ENCODE measurements at regions not wholly inside any gene's neighbourhood (a gene's known extent, or its start where the extent isn't known, plus 50 kb on each side); places are given as distances from the start of the nearest gene placed in this dataset.

DNA sequence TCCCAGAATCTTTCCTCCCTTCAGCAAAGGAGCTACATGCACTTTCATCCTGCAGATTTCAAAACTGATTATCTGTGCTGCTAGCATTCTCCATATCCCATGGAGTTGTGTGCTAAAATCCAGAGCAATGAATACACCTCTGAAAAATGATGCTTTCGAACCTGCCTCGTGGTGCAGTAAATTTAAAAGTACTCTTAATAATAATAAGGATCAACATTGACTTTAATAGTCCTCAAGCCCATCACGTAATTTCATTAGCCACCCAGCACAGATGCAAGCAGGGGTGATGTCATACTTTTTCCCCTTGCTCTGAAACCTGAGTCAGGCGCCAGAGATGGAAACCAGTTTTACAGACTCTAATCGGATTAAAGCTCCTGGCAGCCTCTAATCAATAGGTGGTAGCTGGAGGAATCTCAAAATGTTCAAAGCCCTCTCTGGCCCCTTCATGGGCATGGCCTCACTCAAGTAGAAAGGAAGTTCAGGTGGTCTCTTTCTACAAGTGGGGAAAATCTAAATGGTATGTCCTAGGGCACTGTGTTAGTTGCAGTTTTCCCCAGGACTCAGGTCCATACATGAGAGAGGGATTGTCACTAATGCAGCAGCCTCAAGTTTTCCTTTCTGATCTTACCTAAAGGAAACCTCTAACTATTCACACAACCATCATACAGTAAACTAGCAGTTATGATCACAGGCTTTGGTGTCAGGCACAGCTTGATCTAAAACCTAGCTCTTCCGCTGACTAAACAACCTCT is 221.6 kb upstream of the SLC30A5 start:
- Histone ChIP-seq H3K4me2 (ENCODE audit: low read length) (no peak overlapping the region), H3K27ac (ENCODE audit: low read depth, low read length, poor library complexity, severe bottlenecking) (no peak overlapping the region), H2AFZ (ENCODE audit: low read length) (no peak overlapping the region), H3K79me2 (ENCODE audit: insufficient read depth, low read depth, low read length) (no peaks in the 10 kb centered on the region), H3K4me1 (ENCODE audit: insufficient read depth, low read length, poor library complexity, severe bottlenecking) (no peaks in the 10 kb centered on the region), H3K9me3 (ENCODE audit: low read length) (no peaks in the 10 kb centered on the region), H3K4me3 (ENCODE audit: low read depth, low read length, poor library complexity, severe bottlenecking) (no peak overlapping the region), H4K20me1 (ENCODE audit: insufficient read depth, low read length) (no peaks in the 10 kb centered on the region), H3K36me3 (ENCODE audit: insufficient read depth, low read length) (no peaks in the 10 kb centered on the region), H3K9me2 (ENCODE audit: insufficient read depth, low read length) (no peaks in the 10 kb centered on the region)
- no TSS peak for BruUV-seq (replicated peaks)
- ChIA-PET CTCF (ENCODE audit: unreplicated experiment) (interaction anchor here (0.5 kb wide), 1 partner anchor 386 kb away, joined by 3 read pairs; no protein-coding TSS in a partner anchor), POLR2A (no interaction called here)
- TF ChIP-seq, protein P1, sequence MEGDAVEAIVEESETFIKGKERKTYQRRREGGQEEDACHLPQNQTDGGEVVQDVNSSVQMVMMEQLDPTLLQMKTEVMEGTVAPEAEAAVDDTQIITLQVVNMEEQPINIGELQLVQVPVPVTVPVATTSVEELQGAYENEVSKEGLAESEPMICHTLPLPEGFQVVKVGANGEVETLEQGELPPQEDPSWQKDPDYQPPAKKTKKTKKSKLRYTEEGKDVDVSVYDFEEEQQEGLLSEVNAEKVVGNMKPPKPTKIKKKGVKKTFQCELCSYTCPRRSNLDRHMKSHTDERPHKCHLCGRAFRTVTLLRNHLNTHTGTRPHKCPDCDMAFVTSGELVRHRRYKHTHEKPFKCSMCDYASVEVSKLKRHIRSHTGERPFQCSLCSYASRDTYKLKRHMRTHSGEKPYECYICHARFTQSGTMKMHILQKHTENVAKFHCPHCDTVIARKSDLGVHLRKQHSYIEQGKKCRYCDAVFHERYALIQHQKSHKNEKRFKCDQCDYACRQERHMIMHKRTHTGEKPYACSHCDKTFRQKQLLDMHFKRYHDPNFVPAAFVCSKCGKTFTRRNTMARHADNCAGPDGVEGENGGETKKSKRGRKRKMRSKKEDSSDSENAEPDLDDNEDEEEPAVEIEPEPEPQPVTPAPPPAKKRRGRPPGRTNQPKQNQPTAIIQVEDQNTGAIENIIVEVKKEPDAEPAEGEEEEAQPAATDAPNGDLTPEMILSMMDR (conservative IDR thresholded peaks at IDR 0.05; ENCODE audit: low read length) = no peak
- no peak for TF ChIP-seq EZH2phosphoT487 (IDR thresholded peaks at IDR 0.05; ENCODE audit: borderline replicate concordance, low read depth, low read length)
- intact Hi-C loops (cut with micrococcal nuclease; ENCODE audit: unreplicated experiment) = no loop called here
- DNase-seq (ENCODE audit: low spot score) = no peak

DNA sequence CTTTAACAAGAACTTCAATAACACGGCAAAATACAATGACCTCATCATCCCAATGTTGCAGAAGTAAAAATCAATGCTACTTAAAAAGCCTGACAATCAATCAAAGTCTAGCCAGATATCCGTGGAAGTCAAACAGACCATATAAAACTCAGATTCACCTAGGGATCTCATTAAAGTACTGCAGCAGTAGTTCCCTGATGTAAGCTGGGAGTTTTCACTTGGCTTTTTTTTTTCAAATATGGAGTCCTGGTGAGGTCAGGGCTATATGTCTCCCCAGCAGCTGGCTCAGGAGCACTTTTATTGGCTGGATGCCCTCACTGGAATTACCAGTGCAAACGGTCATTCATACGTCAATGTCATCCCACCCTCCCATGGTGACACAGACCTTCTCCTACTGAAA is 220.6 kb upstream of the SLC30A5 start:
- H3K4me3 ChIP-seq (ENCODE audit: low read depth, low read length, poor library complexity, severe bottlenecking) = no peak overlapping the region
- H3K9me3 ChIP-seq (ENCODE audit: low read length) = no peaks in the 10 kb centered on the region
- intact Hi-C loops (cut with micrococcal nuclease; ENCODE audit: unreplicated experiment) = no loop called here
- TF ChIP-seq, protein P1 (conservative IDR thresholded peaks at IDR 0.05; ENCODE audit: low read length) = no peak
- no peak for TF ChIP-seq EZH2phosphoT487 (IDR thresholded peaks at IDR 0.05; ENCODE audit: borderline replicate concordance, low read depth, low read length)
- no peaks in the 10 kb centered on the region for H3K9me2 ChIP-seq (ENCODE audit: insufficient read depth, low read length)
- H3K4me1 ChIP-seq (ENCODE audit: insufficient read depth, low read length, poor library complexity, severe bottlenecking) = no peaks in the 10 kb centered on the region
- no peak for DNase-seq (ENCODE audit: low spot score)
- H3K79me2 ChIP-seq (ENCODE audit: insufficient read depth, low read depth, low read length) = no peaks in the 10 kb centered on the region
- H3K36me3 ChIP-seq (ENCODE audit: insufficient read depth, low read length) = no peaks in the 10 kb centered on the region
- H4K20me1 ChIP-seq (ENCODE audit: insufficient read depth, low read length) = no peaks in the 10 kb centered on the region
- POLR2A ChIA-PET = no interaction called here
- no peak overlapping the region for H3K27ac ChIP-seq (ENCODE audit: low read depth, low read length, poor library complexity, severe bottlenecking)
- no peak overlapping the region for H3K4me2 ChIP-seq (ENCODE audit: low read length)
- no TSS peak for BruUV-seq (replicated peaks)
- CTCF ChIA-PET (ENCODE audit: unreplicated experiment) = no interaction called here
- H2AFZ ChIP-seq (ENCODE audit: low read length) = no peak overlapping the region

DNA sequence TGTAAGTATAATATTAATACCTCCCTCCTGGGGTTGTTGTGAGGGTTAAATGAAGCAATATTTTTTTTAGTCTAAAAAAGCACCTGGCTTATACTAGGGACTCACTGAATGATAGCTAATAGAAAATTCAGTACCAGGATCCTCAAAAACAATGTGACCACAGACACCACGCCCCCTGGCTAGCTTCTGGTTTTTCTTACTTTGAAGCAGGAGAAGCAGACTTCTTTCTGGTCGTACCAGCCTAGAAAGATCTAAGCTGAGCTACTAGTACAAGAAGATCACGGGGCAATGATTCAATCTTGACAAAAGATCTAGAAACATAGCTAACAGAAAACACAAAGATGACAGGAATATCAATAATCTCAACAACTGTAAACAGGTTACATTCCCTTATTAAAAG is 218.5 kb upstream of the SLC30A5 start:
- DNase-seq (ENCODE audit: low spot score) = no peak
- ChIA-PET CTCF (ENCODE audit: unreplicated experiment) (no interaction called here), POLR2A (no interaction called here)
- no peaks in the 10 kb centered on the region for H3K4me1 ChIP-seq (ENCODE audit: insufficient read depth, low read length, poor library complexity, severe bottlenecking)
- no peaks in the 10 kb centered on the region for H3K9me3 ChIP-seq (ENCODE audit: low read length)
- H3K79me2 ChIP-seq (ENCODE audit: insufficient read depth, low read depth, low read length) = no peaks in the 10 kb centered on the region
- intact Hi-C loops (cut with micrococcal nuclease; ENCODE audit: unreplicated experiment) = no loop called here
- no peak overlapping the region for H2AFZ ChIP-seq (ENCODE audit: low read length)
- no peaks in the 10 kb centered on the region for H3K9me2 ChIP-seq (ENCODE audit: insufficient read depth, low read length)
- H4K20me1 ChIP-seq (ENCODE audit: insufficient read depth, low read length) = no peaks in the 10 kb centered on the region
- TF ChIP-seq EZH2phosphoT487 (IDR thresholded peaks at IDR 0.05; ENCODE audit: borderline replicate concordance, low read depth, low read length) = no peak
- TF ChIP-seq, protein P1 (conservative IDR thresholded peaks at IDR 0.05; ENCODE audit: low read length) = no peak
- no peaks in the 10 kb centered on the region for H3K36me3 ChIP-seq (ENCODE audit: insufficient read depth, low read length)
- no peak overlapping the region for H3K27ac ChIP-seq (ENCODE audit: low read depth, low read length, poor library complexity, severe bottlenecking)
- H3K4me3 ChIP-seq (ENCODE audit: low read depth, low read length, poor library complexity, severe bottlenecking) = no peak overlapping the region
- H3K4me2 ChIP-seq (ENCODE audit: low read length) = no peak overlapping the region
- no TSS peak for BruUV-seq (replicated peaks)
